GM13977 (cell line): ENCODE measurements at regions not wholly inside any gene's neighbourhood (a gene's known extent, or its start where the extent isn't known, plus 50 kb on each side); places are given as distances from the start of the nearest gene placed in this dataset.

ENCODE experiments used
- DNase-seq: peaks from one replicate; pipeline ENCODE4 v3.0.0; 2012; ENCODE audit warnings: low spot score
- CTCF ChIP-seq: IDR thresholded peaks from 2 replicates; pipeline ENCODE4 v1.5.1; 2012; ENCODE audit warnings: mild to moderate bottlenecking, control low read depth; ENCODE audit not compliant: insufficient read depth; ENCODE audit errors: extremely low read depth, missing control alignments
- in situ Hi-C: fragments of 300-500 bp; cut with MboI; formaldehyde crosslinking; loops from one replicate; pipeline ENCODE4 v1.12.0; 2022; ENCODE audit warnings: low sequenced_read_pairs, low pct_unique_long_range_greater_than_20kb, mixed read lengths, inconsistent platforms; ENCODE audit not compliant: unreplicated experiment

GRCh38 chr10:4673279-4674040 lies 152.5 kb upstream of the AKR1E2 start:
- DNase-seq = no peak
- in situ Hi-C loops = loop anchor here (25.0 kb wide), 1 partner anchor 1436 kb away; no protein-coding TSS in a partner anchor
- TF ChIP-seq CTCF = no peak

- no peak for DNase-seq
- in situ Hi-C loops = loop anchor here (25.0 kb wide), 1 partner anchor 1435 kb away; no protein-coding TSS in a partner anchor
- TF ChIP-seq CTCF = no peak
Observed at GRCh38 chr10:4672201-4672600, 153.8 kb upstream of the AKR1E2 start.

GRCh38 chr10:4671451-4672145 lies 154.4 kb upstream of the AKR1E2 start:
- in situ Hi-C loops = loop anchor here (25.0 kb wide), 1 partner anchor 1434 kb away; no protein-coding TSS in a partner anchor
- no peak for DNase-seq
- no peak for TF ChIP-seq CTCF

- in situ Hi-C loops = loop anchor here (25.0 kb wide), 1 partner anchor 1433 kb away; no protein-coding TSS in a partner anchor
- no peak for TF ChIP-seq CTCF
- no peak for DNase-seq
Observed at GRCh38 chr10:4670737-4671136, 155.3 kb upstream of the AKR1E2 start.

GRCh38 chr10:4669585-4669984 lies 156.4 kb upstream of the AKR1E2 start:
- DNase-seq = no peak
- TF ChIP-seq CTCF = no peak
- in situ Hi-C loops = loop anchor here (25.0 kb wide), 1 partner anchor 1432 kb away; no protein-coding TSS in a partner anchor

- in situ Hi-C loops = loop anchor here (25.0 kb wide), 1 partner anchor 1426 kb away; no protein-coding TSS in a partner anchor
- TF ChIP-seq CTCF = no peak
- no peak for DNase-seq
Observed at GRCh38 chr10:4663162-4663992, 162.6 kb upstream of the AKR1E2 start.
